ENCODE measurements at regions not wholly inside any gene's neighbourhood (a gene's known extent, or its start where the extent isn't known, plus 50 kb on each side); places are given as distances from the start of the nearest gene placed in this dataset.
"Not testable (repeated sequence)": the region's sequence is repeated elsewhere in the genome, so short reads cannot be mapped to it uniquely, and the experiment has no call there.

GRCh38 chr2:235105821-235106359, 154.1 kb downstream of the SH3BP4 start:
- DNase-seq (ENCODE audit: low read depth in 2 of 2): peak in 1 of 2 donors; percentile 8
- no peak for TF ChIP-seq CTCF (IDR thresholded peaks at IDR 0.05; ENCODE audit: low read depth, low read length)
- H3K4me3 ChIP-seq (replicated peaks in 1 of 2; ENCODE audit: low read depth in 2 of 2, low read length in 2 of 2): no peak overlapping the region

- DNase-seq (ENCODE audit: low read depth in 2 of 2): peak; percentile 83 to 84
- no peak overlapping the region for H3K4me3 ChIP-seq (replicated peaks in 1 of 2; ENCODE audit: low read depth in 2 of 2, low read length in 2 of 2)
- TF ChIP-seq CTCF (IDR thresholded peaks at IDR 0.05; ENCODE audit: low read depth, low read length): peak; percentile 80
Measured at GRCh38 chr2:235106874-235107639, 155.2 kb downstream of the SH3BP4 start.

- no peak for TF ChIP-seq CTCF (IDR thresholded peaks at IDR 0.05; ENCODE audit: low read depth, low read length)
- DNase-seq (ENCODE audit: low read depth in 2 of 2): no peak
- H3K4me3 ChIP-seq (replicated peaks in 1 of 2; ENCODE audit: low read depth in 2 of 2, low read length in 2 of 2): no peak overlapping the region
Measured at GRCh38 chr2:235107640-235107951, 155.8 kb downstream of the SH3BP4 start.

GRCh38 chr2:235109561-235109960, 157.7 kb downstream of the SH3BP4 start:
- not testable (repeated sequence) for DNase-seq (ENCODE audit: low read depth in 2 of 2); H3K4me3 ChIP-seq (replicated peaks in 1 of 2; ENCODE audit: low read depth in 2 of 2, low read length in 2 of 2)

- no peak overlapping the region for H3K4me3 ChIP-seq (replicated peaks in 1 of 2; ENCODE audit: low read depth in 2 of 2, low read length in 2 of 2)
- DNase-seq (ENCODE audit: low read depth in 2 of 2): no peak
- no peak for TF ChIP-seq CTCF (IDR thresholded peaks at IDR 0.05; ENCODE audit: low read depth, low read length)
Measured at GRCh38 chr2:235112365-235112764, 160.5 kb downstream of the SH3BP4 start.

GRCh38 chr2:235113854-235114253, 162.0 kb downstream of the SH3BP4 start:
- H3K4me3 ChIP-seq (replicated peaks in 1 of 2; ENCODE audit: low read depth in 2 of 2, low read length in 2 of 2): no peak overlapping the region
- TF ChIP-seq CTCF (IDR thresholded peaks at IDR 0.05; ENCODE audit: low read depth, low read length): no peak
- no peak for DNase-seq (ENCODE audit: low read depth in 2 of 2)

GRCh38 chr2:235114286-235114685, 162.5 kb downstream of the SH3BP4 start:
- TF ChIP-seq CTCF (IDR thresholded peaks at IDR 0.05; ENCODE audit: low read depth, low read length): no peak
- DNase-seq (ENCODE audit: low read depth in 2 of 2): no peak
- H3K4me3 ChIP-seq (replicated peaks in 1 of 2; ENCODE audit: low read depth in 2 of 2, low read length in 2 of 2): no peak overlapping the region

All from cardiac fibroblast (primary cell).